PC-9 (cell line): ENCODE measurements at regions not wholly inside any gene's neighbourhood (a gene's known extent, or its start where the extent isn't known, plus 50 kb on each side); places are given as distances from the start of the nearest gene placed in this dataset.

ENCODE experiments used
- EZH2 ChIP-seq: fragments of 200-600 bp; sonication (generic); IDR thresholded peaks from 2 replicates; pipeline ENCODE4 v1.8.0; 2017; ENCODE audit warnings: antibody characterized with exemption, low read depth
- TF ChIP-seq, protein P1 (sequence below): fragments of 200-600 bp; sonication (generic); conservative IDR thresholded peaks from 2 replicates; pipeline ENCODE4 v1.6.1; 2017; ENCODE audit warnings: mixed run types, antibody characterized with exemption, mild to moderate bottlenecking, moderate library complexity

DNA sequence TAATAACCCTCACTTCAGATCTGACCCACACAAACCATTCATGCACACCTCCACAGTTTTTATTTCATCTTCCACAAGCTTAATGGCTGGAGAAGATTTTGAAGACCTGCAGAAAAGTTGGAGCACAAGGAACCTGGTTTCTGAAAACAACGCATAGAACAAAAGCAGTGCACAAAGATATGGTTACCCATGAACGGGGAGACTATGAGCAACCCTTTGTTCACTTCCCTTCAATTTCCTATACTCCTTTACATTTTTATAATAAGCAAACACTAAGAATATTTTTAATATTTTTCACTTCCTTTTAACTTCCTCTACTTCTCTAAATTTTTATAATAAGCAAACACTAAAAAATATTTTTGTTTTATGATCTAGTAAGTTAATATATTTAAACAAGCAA lies 103.5 kb upstream of the UBE2E2 start:
- TF ChIP-seq, protein P1, sequence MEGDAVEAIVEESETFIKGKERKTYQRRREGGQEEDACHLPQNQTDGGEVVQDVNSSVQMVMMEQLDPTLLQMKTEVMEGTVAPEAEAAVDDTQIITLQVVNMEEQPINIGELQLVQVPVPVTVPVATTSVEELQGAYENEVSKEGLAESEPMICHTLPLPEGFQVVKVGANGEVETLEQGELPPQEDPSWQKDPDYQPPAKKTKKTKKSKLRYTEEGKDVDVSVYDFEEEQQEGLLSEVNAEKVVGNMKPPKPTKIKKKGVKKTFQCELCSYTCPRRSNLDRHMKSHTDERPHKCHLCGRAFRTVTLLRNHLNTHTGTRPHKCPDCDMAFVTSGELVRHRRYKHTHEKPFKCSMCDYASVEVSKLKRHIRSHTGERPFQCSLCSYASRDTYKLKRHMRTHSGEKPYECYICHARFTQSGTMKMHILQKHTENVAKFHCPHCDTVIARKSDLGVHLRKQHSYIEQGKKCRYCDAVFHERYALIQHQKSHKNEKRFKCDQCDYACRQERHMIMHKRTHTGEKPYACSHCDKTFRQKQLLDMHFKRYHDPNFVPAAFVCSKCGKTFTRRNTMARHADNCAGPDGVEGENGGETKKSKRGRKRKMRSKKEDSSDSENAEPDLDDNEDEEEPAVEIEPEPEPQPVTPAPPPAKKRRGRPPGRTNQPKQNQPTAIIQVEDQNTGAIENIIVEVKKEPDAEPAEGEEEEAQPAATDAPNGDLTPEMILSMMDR: no peak
- TF ChIP-seq EZH2: no peak
